H54 (cell line): ENCODE measurements at regions not wholly inside any gene's neighbourhood (a gene's known extent, or its start where the extent isn't known, plus 50 kb on each side); places are given as distances from the start of the nearest gene placed in this dataset.
"Not testable (repeated sequence)": the region's sequence is repeated elsewhere in the genome, so short reads cannot be mapped to it uniquely, and the experiment has no call there.

Source experiments
- DNase-seq: peaks from one replicate; pipeline ENCODE4 v3.0.0; 2011; ENCODE audit warnings: low spot score, mixed read lengths; ENCODE audit not compliant: insufficient read length
- FAIRE-seq: peaks from 3 replicates; lab custom pipeline; 2011; peaks lifted over from hg19 to GRCh38; lab: Jason Lieb, UNC
- POLR2A ChIP-seq: IDR thresholded peaks from 2 replicates; pipeline ENCODE4 v1.6.1; 2011; ENCODE audit warnings: low read depth, mild to moderate bottlenecking, low read length

DNA sequence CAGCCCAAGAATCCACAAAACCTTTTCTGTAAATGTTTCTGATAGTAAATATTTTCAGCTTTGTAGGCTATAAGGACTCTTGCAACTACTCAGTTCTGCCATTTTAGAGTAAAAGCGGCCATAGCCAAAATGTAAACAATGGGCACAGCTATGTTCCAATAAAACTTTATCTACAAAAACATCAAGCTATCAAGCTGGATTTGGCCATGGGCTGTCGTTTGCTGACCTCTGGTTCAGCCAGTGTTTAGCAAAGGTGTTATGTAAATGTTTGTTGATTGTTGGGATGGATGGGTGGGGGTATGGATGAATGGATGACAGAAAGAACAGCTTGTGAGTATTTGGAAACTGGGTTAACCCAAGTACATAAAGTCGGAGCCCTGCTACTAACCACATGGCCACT is 111.1 kb upstream of the VRK1 start:
- TF ChIP-seq POLR2A = no peak
- FAIRE-seq (no peak), DNase-seq (no peak)

DNA sequence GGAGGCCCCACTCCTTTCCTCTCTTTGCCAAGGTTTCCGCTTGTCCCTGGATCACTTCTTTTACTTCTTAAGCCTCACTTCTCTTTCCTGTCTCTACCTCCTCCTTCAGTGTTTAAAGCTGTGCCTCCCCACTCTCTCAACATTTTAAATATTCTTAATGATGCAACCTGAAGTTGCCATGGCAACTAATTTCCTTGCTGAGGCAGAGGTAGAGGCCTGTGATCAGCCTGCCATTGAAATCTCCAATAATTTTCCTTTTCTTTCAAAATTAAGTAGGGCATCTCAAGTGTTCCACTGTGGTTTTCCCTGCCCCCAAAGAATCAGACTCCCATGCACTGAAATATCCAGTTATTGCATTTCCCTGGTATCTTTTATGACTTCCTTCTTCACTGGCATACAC is 108.6 kb upstream of the VRK1 start:
- FAIRE-seq (no peak), DNase-seq (no peak)
- no peak for TF ChIP-seq POLR2A

DNA sequence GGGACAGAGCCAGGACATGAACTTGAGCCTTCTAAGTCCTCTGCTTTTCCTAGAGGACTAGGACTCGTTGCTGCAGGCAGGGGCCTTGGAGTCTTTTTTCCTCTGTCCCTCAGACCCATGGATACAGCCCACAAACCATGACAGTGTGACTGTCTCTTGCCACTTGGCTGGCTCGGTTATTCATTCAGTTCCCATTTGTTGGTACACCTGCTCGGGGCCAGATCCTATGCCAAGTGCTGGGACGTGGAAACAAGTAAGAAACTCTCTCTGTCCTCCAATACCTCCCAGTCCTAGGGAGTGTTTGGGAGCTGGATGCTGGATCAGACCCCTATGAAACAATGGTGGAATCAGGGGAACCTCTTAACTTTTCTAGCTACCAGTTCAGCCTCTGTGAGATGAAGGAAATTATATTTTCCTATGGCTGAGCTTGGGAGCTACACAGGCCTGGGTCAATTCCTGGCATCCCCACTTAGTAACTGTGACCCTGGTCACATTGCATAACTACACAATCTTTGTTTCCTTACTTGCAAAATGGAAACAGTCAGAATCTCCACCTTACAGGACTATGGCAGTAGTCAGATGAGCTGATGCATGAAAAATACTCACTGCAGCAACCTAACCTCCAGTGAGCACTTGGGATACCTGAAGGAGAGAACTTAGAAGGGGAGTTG is 106.3 kb upstream of the VRK1 start:
- no peak for TF ChIP-seq POLR2A
- no peak for FAIRE-seq

DNA sequence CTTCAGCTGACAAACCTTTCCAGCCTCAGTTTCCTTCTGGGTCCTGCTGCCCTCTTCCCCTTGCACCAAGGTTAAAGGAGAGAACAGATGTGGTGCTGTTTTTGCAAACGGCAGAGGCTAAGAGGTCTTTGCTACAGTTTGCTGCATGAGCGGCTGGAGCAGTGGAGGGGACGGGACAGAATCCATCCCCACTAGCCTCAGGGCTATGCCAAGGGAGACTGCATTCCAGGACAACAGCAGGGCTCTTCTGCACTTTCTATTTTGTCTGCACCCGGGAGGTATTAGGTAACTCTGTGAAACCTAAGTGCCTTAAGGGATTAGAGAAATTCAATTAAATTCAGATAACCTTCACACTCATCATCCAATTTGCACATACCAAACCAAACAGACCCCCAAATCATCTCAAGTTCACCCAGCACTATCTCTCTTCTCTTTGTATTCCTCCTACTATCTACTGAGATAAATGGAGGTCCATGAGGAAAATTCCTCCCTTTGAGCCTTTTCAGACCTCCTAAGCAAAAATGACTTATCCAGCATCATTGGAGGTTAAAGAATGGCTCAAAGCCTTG is 103.8 kb upstream of the VRK1 start:
- DNase-seq (no peak), FAIRE-seq (no peak)
- no peak for TF ChIP-seq POLR2A

More for the DNA sequence above, 106.3 kb upstream of the VRK1 start:
- no peak for DNase-seq

DNA sequence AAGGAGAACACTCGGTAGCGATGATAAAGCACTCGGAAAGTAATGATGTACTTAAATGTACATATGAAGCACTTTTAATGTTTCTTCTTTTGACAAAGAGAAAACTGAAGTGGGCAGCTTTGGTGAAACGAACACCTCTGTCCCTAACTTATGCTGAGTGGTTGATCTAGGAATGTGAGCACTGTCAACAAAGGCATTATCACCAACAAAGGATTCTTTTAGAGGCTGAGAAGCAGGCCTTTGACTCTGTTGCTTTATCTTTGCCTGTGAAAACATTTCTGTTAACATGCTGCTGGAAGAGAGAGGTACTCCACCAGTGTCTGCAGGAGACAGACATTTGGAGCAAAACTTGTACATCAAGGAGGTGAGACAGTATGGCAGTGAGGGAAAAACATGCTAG is 103.2 kb upstream of the VRK1 start:
- DNase-seq (no peak), FAIRE-seq (no peak)
- no peak for TF ChIP-seq POLR2A

DNA sequence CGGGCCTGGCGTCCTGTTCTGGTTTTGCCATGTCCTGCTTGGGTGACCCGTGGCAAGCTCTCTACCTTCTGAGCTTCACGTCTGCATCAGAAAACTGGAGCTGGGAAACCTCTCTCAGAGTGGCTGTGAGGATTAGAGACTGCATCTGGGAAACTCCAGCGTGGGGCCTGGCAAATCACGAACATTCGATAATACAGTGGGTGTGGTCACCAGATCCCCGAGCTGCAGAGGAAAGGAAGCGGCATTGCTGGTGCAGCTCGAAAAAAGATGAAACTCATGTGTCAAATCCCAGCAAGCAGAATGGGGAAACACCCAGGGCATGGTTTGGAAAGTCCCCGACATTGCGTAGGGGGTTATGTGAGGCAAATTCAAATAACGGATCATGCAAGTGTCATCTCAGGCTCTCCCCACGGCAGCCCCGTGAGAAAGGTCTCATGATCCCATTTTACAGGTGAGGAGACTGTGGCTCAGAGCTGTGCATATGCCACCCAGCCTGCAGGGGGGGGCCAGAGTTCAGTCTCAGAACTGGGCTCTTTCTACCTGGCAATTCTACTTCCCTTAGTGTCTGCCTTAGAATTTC is 98.1 kb upstream of the VRK1 start:
- no peak for DNase-seq
- no peak for TF ChIP-seq POLR2A
- FAIRE-seq = no peak

DNA sequence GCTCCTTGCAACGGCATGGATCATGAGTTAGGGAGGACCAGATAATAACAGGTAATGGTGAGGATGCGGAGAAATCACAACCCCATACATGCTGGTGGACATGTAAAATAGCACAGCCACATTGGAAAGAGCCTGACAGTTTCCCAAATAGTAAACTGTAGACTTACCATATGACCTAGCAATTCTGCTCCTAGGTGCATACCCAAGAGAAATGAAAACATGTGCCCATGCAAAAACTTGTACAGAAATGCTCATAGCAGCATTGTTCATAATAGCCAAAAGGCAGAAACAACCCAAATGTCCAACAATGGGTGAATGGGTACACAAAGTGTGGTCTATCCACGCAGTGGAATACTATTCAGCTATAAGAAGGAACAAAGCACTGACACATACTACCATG is 97.5 kb upstream of the VRK1 start:
- FAIRE-seq (no peak), DNase-seq (no peak)
- TF ChIP-seq POLR2A = no peak

DNA sequence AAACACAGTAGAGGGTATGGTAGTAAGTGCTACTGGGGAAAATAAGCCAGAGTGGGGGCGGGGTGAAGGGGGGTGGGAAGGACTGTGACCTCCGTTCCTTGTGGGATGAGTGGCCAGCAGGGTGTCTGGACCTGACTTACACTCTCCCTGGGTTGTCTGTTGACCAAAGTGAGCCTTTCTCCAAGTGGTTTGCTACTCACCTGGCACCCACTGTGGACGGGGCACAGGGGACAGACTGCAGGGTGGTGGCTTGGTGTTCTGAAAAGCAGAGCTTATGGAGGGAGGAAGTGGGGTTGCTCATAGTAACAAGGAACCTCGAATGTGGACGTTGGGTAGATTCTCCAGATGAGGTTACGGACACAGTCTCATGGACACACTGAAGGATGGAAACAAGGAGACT is 94.4 kb upstream of the VRK1 start:
- no peak for TF ChIP-seq POLR2A
- no peak for DNase-seq
- no peak for FAIRE-seq

DNA sequence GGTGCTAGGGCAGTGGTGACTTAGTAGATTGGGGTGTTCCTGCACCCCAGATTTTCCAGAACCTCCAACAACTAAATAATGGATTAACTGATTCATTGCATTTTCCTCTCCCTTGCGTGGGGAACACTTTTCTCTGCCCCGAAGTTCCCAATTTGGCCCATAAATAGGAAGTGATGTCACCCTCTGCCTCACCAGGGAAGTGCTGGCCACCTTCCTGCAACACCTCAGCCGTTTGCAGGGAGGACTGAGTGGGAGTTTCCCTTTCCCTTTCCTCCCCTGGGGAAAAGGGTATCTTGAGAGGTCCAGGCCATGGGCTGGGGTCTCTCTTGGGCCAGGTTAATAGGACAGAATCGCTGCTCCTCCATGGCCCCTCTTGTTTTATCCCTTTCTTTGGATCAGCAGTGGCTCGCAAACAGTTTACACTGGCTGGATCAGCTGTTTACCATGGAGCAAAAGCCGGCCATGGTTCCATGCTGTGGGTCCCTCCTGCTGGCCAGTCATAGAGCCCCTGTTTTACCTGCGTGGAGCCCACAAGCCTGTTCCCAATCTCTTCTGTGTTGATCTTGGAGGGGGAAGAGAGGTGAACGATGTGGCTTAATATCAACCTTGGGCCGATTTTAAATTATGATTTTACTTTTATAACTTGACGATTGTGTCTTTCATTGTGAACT is 91.6 kb upstream of the VRK1 start:
- DNase-seq = peak; percentile 26
- FAIRE-seq = no peak
- no peak for TF ChIP-seq POLR2A

DNA sequence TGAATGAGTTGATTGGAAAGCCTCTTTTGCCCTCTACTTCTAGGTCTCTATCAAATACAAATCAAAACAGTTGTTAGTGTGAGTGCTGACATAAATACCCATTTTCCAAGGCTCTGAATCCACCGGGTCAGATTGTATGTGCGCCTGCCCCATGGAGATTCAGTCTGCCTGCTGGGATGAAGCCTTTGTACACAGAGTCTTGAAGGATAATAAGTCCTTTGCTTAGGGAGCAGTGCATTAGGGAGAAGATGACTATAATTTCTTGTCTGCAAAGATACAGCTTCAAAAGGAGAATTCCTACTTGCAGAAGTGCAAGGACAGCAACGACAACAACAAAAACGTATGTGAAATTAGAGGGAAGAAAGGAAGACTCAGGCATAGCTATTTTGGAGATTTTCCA is 90.3 kb upstream of the VRK1 start:
- FAIRE-seq (no peak), DNase-seq (no peak)
- no peak for TF ChIP-seq POLR2A

DNA sequence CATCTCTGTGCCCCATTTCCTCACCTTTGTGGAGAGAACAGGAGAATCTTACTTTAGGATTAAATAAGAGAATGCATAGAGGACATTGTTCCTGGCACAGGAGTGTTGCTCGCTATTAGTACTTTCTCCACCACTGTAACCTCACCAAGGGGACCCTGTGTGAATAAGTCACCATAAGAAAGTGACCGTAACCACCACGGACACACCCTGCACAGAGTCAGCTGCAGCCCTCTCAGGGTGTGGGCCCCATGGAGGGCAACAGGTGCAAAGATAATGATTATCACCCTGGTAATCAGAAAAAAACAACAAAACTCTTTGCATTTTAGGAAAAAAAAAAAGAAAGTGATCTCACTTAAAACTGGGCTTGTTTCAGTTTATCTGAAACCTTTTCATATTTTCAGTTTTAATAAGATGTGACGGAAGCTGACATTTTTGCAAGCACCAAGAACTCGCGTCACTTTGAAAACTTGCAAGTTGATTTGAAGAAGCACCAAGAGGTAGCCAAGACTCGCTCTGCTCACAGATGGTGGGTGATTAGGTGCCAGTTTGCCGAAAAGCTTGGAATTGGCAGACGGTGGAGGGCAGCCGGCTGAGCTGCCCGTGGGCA is 87.0 kb upstream of the VRK1 start:
- FAIRE-seq (no peak), DNase-seq (no peak)
- no peak for TF ChIP-seq POLR2A

DNA sequence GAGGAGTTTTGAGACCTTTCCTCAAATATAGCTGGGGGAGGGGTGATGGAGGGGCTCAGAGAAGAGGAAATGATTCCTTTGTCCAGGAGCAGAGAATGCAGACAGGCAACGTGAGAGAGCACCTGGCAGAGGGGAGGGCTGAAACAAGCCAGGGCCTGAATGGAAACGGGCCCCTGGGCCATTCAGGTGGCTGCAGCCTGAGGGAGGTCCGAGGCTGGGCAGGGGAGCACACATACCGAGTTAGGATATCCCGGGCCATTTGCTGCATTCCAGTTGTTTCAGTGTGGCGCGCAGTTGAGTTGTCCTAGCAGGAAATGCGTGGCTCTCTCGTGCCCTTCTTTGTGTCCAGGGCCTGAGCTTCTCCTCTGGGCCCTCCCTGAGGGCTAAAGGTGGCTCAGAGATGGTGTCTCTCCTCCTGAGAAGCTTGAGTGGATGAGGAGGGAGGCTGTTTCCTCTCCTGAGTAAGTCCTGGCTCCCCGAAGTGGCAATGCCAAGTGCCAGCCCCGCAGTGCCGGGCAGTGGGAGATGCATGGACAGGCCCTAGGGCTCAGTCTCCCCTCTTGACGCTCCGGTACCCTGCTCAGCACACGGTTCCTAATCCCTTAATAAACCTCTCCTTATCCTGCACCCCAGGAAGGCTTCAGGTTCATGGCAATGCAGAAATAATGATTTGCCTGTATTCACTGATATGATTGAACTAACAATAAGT is 85.5 kb upstream of the VRK1 start:
- DNase-seq (no peak), FAIRE-seq (no peak)
- TF ChIP-seq POLR2A = no peak

DNA sequence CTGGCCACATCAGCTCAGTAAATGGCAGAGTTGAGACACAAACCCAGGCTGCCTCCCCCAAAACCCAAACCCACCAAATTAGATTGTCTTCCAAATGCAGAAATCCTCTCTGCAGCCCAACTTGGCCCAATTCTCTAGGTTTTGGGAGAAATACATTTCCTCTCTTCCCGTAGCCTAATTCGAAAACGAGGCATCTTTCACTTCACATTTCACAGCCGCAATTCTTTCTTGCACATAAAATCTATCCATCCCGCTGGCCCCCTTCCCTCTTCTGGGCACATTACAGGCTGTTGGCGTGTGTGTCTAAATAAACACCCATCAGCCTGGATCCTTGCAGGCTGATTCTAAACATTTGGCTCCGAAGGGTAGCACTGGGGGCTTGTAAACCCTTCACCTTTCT is 83.8 kb upstream of the VRK1 start:
- no peak for TF ChIP-seq POLR2A
- FAIRE-seq (no peak), DNase-seq (no peak)

DNA sequence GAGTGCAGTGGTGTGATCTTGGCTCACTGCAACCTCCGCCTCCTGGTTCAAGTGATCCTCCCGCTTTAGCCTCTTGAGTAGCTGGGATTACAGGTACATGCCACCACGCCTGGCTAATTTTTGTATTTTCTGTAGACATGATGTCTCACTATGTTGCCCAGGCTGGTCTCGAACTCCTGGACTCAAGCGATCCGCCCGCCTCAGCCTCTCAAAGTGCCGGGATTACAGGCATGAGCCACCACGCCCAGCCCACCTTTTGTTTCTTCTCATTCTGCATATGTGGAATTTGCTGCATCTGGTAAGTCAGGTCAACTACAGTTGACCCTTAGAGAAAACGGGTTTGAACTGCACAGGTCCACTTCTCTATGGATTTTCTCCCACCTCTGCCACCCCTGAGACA is 82.6 kb upstream of the VRK1 start:
- DNase-seq, FAIRE-seq: not testable (repeated sequence)
